K562 (cell line): ENCODE measurements at regions not wholly inside any gene's neighbourhood (a gene's known extent, or its start where the extent isn't known, plus 50 kb on each side); places are given as distances from the start of the nearest gene placed in this dataset.

Experiments used
- ATAC-seq: fragments of 200-7000 bp; cut with Tn5 transposase; 3 replicates; pipeline ENCODE4 v1.9.1; 2020; ENCODE audit warnings: moderate library complexity
- BruUV-seq: library from RNA; stranded (reverse); fragments of 400-500 nt; replicated peaks from 2 replicates; lab custom pipeline; 2021; lab: Mats Ljungman, UMichigan
- CTCF ChIA-PET: fragments of 300-600 bp; formaldehyde crosslinking; extraction: SDS; loops from one replicate; lab custom pipeline; 2021; ENCODE audit warnings: low intra/inter-chr PET ratio; lab: Yijun Ruan, JAX
- POLR2A ChIA-PET: fragments of 300-600, 350-650 bp; sonication (Branson Sonifier 250); formaldehyde crosslinking; extraction: SDS; loops from one replicate; lab custom pipeline; 2021; ENCODE audit warnings: antibody characterized with exemption, inconsistent platforms; lab: Yijun Ruan, JAX
- DNase-seq, 4 experiments: peaks; one replicate each; pipeline versions ENCODE4 v3.0.0 to v3.0.0-alpha.2; 2011 to 2018; ENCODE audit warnings: low spot score in 3 of 4, mixed read lengths in 3 of 4; ENCODE audit errors: extremely low read depth in 1 of 4
- FAIRE-seq: peaks from 2 replicates; lab custom pipeline; 2011; peaks lifted over from hg19 to GRCh38; lab: Jason Lieb, UNC
- H2AFZ ChIP-seq: 2 replicates; pipeline ENCODE4 v1.6.0; 2011; ENCODE audit warnings: low read depth, low read length, control low read depth, inconsistent platforms
- H3K27ac ChIP-seq: fragments of 200-600 bp; 3 replicates; pipeline ENCODE4 v1.8.0; 2011; ENCODE audit warnings: low read depth, mild to moderate bottlenecking, control low read depth, inconsistent platforms, low read length, moderate library complexity, mixed read lengths; ENCODE audit errors: extremely low read depth
- H3K27me3 ChIP-seq, 2 experiments: fragments of 300-600 bp in 1 of 2; 2 replicates in 1 of 2; 3 replicates in 1 of 2; pipeline versions ENCODE4 v1.6.0 to v1.8.0; 2011; ENCODE audit warnings: inconsistent platforms in 2 of 2, low read length in 2 of 2, mild to moderate bottlenecking in 1 of 2, mixed read lengths in 1 of 2, moderate library complexity in 1 of 2; ENCODE audit not compliant: control insufficient read depth in 2 of 2, insufficient read depth in 2 of 2
- H3K36me3 ChIP-seq: fragments of 300-600 bp; 3 replicates; pipeline ENCODE4 v1.8.0; 2011; ENCODE audit warnings: mild to moderate bottlenecking, low read length, inconsistent platforms; ENCODE audit not compliant: control insufficient read depth, insufficient read depth
- H3K4me1 ChIP-seq, 2 experiments: fragments of 200-600 bp in 1 of 2; replicated peaks in 1 of 2; 2 replicates in 1 of 2; 3 replicates in 1 of 2; pipeline versions ENCODE4 v1.5.1 to v1.8.0; 2011; ENCODE audit warnings: inconsistent platforms in 2 of 2, low read length in 2 of 2, mild to moderate bottlenecking in 1 of 2, mixed read lengths in 1 of 2, moderate library complexity in 1 of 2; ENCODE audit not compliant: control insufficient read depth in 2 of 2, insufficient read depth in 2 of 2
- H3K4me2 ChIP-seq: 2 replicates; pipeline ENCODE4 v1.6.1; 2011; ENCODE audit warnings: low read length, control low read depth, inconsistent platforms, mixed read lengths; ENCODE audit not compliant: insufficient read depth
- H3K4me3 ChIP-seq: fragments of 200-600 bp; sonication (generic), shearing (Covaris generic); 2 replicates; pipeline ENCODE4 v1.5.1; 2016; ENCODE audit warnings: control low read depth, inconsistent platforms
- H3K79me2 ChIP-seq: fragments of 200-600 bp; 3 replicates; pipeline ENCODE4 v1.8.0; 2011; ENCODE audit warnings: low read length, inconsistent platforms; ENCODE audit not compliant: control insufficient read depth, insufficient read depth
- H3K9ac ChIP-seq, 2 experiments: 2 replicates each; pipeline versions ENCODE4 v1.6.0 to v1.6.1; 2011; ENCODE audit warnings: low read depth in 2 of 2, low read length in 2 of 2, control low read depth in 1 of 2, inconsistent platforms in 1 of 2, mild to moderate bottlenecking in 1 of 2, mixed read lengths in 1 of 2; ENCODE audit not compliant: insufficient read depth in 1 of 2
- H3K9me1 ChIP-seq: one replicate; pipeline ENCODE4 v1.6.0; 2011; ENCODE audit warnings: inconsistent platforms, mild to moderate bottlenecking, low read length, moderate library complexity; ENCODE audit not compliant: control insufficient read depth, insufficient read depth
- H3K9me3 ChIP-seq: replicated peaks from 2 replicates; pipeline ENCODE4 v1.5.1; 2011; ENCODE audit warnings: low read depth, low read length, inconsistent platforms; ENCODE audit not compliant: control insufficient read depth, insufficient read depth
- H4K20me1 ChIP-seq: replicated peaks from 2 replicates; pipeline ENCODE4 v1.6.1; 2011; ENCODE audit warnings: low read length, inconsistent platforms, mixed read lengths; ENCODE audit not compliant: control insufficient read depth, insufficient read depth
- ARID3B ChIP-seq: fragments of 250-450 bp; sonication (Bioruptor Pico); IDR thresholded peaks from 2 replicates; pipeline ENCODE4 v1.4.0; 2020; ENCODE audit warnings: borderline replicate concordance
- ATF4 ChIP-seq: fragments of 450-650 bp; formaldehyde crosslinking; IDR thresholded peaks from 2 replicates; pipeline ENCODE4 v1.4.0; 2022; ENCODE audit warnings: mild to moderate bottlenecking, moderate library complexity
- EHMT2 ChIP-seq: fragments of 450-650 bp; IDR thresholded peaks from 2 replicates; pipeline ENCODE4 v1.6.1; 2018; ENCODE audit warnings: antibody characterized with exemption
- HIVEP1 ChIP-seq: fragments of 250-450 bp; sonication (Bioruptor Pico); IDR thresholded peaks from 2 replicates; pipeline ENCODE4 v1.4.0; 2020; ENCODE audit warnings: mild to moderate bottlenecking
- IFI16 ChIP-seq: fragments of 250-450 bp; sonication (Bioruptor Pico); IDR thresholded peaks from 2 replicates; pipeline ENCODE4 v2.1.2; 2022; ENCODE audit warnings: mild to moderate bottlenecking, inconsistent platforms
- KDM2B ChIP-seq: fragments of 250-450 bp; sonication (Bioruptor Pico); IDR thresholded peaks from 2 replicates; pipeline ENCODE4 v1.8.0; 2021; ENCODE audit warnings: mild to moderate bottlenecking, moderate library complexity
- PREB ChIP-seq: sonication (generic); formaldehyde crosslinking; IDR thresholded peaks from 2 replicates; pipeline ENCODE4 v1.8.1; 2023; ENCODE audit warnings: mild to moderate bottlenecking, missing genetic modification reagents
- RBM34 ChIP-seq: fragments of 200-400 bp; formaldehyde crosslinking; IDR thresholded peaks from 2 replicates; pipeline ENCODE4 v1.6.1; 2018; ENCODE audit warnings: low read length, borderline replicate concordance; ENCODE audit not compliant: insufficient read depth
- ZNF699 ChIP-seq: fragments of 250-450 bp; sonication (Bioruptor Pico); IDR thresholded peaks from 2 replicates; pipeline ENCODE4 v1.8.0; 2021; ENCODE audit warnings: mild to moderate bottlenecking, moderate library complexity; ENCODE audit not compliant: insufficient replicate concordance
- WGBS: fragments of 100-300 bp; shearing (Covaris generic); methylation state at CpG from one replicate; pipeline ENCODE4 v1.1.6; 2016; ENCODE audit warnings: low coverage, mixed read lengths; ENCODE audit not compliant: insufficient coverage; ENCODE audit errors: missing lambda C conversion rate; 5-methylcytosine and 5-hydroxymethylcytosine counted together
- in situ Hi-C: fragments of 300-500 bp; cut with MboI; formaldehyde crosslinking; loops from 4 replicates; pipeline ENCODE4 v1.15.0; 2018; ENCODE audit warnings: inconsistent platforms, mixed read lengths
- intact Hi-C: fragments of 100-400 bp; cut with micrococcal nuclease; formaldehyde crosslinking; loops from 2 replicates; pipeline ENCODE4 v1.14.2; 2022

GRCh38 chr4:149294601-149295000 lies 521.0 kb downstream of the IQCM start:
- Histone ChIP-seq H3K4me3 (no peak overlapping the region), H3K4me2 (no peak overlapping the region), H3K4me1 (no peaks in the 10 kb centered on the region), H3K27me3 (no peaks in the 10 kb centered on the region), H4K20me1 (no peaks in the 10 kb centered on the region), H3K9ac (no peak overlapping the region), H3K79me2 (no peaks in the 10 kb centered on the region), H3K9me1 (no peaks in the 10 kb centered on the region), H2AFZ (no peak overlapping the region), H3K9me3 (peaks cover 2% of the 10 kb centered on the region; the same call in 1 of the 2 replicates), H3K36me3 (no peaks in the 10 kb centered on the region), H3K27ac (no peak overlapping the region)
- FAIRE-seq (no peak), DNase-seq (no peak), ATAC-seq (no peak)
- no TSS peak for BruUV-seq
- intact Hi-C loops (no loop called here), in situ Hi-C loops (no loop called here)
- POLR2A ChIA-PET: no interaction called here
- WGBS: 0% methylated on average over 1 of the region's 1 CpG
- CTCF ChIA-PET: no interaction called here
- TF ChIP-seq ATF4 (CRISPR knock-in tag) (no peak), EHMT2 (no peak), ARID3B (CRISPR knock-in tag) (no peak), RBM34 (no peak), KDM2B (CRISPR knock-in tag) (no peak), ZNF699 (no peak), PREB (CRISPR knock-in tag) (no peak), IFI16 (CRISPR knock-in tag) (no peak), HIVEP1 (no peak)
